ENCODE measurements at regions not wholly inside any gene's neighbourhood (a gene's known extent, or its start where the extent isn't known, plus 50 kb on each side); places are given as distances from the start of the nearest gene placed in this dataset.

DNA sequence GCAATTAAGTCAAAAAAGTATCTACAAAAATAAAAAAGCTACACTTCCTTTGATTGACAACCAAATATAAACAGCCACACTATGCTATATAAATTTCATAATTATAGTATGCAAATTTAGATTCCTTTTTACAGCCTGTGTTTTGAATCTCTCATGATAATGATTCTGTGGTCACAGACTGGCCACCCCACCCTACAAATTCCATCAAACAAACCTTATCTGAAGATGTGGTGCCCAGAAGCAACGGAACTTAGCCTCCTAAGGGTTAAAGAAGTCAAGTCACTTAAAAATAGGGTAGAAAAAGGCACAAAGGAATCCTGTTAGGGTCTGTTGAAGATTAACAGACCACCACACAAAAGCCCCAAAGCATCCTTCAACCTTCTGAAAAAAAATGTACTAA lies 351.8 kb downstream of the INHBA start:
- TF ChIP-seq, protein P1, sequence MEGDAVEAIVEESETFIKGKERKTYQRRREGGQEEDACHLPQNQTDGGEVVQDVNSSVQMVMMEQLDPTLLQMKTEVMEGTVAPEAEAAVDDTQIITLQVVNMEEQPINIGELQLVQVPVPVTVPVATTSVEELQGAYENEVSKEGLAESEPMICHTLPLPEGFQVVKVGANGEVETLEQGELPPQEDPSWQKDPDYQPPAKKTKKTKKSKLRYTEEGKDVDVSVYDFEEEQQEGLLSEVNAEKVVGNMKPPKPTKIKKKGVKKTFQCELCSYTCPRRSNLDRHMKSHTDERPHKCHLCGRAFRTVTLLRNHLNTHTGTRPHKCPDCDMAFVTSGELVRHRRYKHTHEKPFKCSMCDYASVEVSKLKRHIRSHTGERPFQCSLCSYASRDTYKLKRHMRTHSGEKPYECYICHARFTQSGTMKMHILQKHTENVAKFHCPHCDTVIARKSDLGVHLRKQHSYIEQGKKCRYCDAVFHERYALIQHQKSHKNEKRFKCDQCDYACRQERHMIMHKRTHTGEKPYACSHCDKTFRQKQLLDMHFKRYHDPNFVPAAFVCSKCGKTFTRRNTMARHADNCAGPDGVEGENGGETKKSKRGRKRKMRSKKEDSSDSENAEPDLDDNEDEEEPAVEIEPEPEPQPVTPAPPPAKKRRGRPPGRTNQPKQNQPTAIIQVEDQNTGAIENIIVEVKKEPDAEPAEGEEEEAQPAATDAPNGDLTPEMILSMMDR (IDR thresholded peaks at IDR 0.05; ENCODE audit: poor library complexity), result no peak
- TF ChIP-seq EZH2 (IDR thresholded peaks at IDR 0.05; ENCODE audit: borderline replicate concordance), result no peak
- TF ChIP-seq EZH2phosphoT487 (IDR thresholded peaks at IDR 0.05; ENCODE audit: low read depth, severe bottlenecking, unreplicated experiment), result no peak
